Cerebellar nuclear complex (tissue), 1 donor: ENCODE measurements at regions not wholly inside any gene's neighbourhood (a gene's known extent, or its start where the extent isn't known, plus 50 kb on each side); places are given as distances from the start of the nearest gene placed in this dataset.

Experiments
- DNase-seq, 2 experiments: peaks; one replicate each; lab custom pipeline; 2025; lab: John Stamatoyannopoulos, UW

DNA sequence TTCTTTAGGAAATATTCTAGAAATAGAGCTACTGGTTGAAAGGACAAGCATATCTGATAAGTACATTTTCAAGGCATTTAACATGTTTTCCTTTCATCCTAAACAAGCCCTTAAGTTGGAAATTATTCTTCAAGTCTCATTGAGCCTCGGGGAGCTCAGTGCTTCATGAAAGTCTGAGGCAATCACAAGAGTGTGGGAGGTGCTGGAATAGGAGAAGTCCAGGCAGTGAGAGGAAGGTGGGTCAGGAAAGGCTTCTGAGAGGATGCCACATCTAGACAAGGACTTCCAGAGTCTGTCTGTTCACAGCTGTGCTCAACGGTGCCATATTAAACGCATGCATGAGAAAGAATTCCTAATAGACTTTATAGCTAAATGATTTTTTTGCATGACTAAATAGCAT, 69.8 kb downstream of the CD83 start:
- no peak for DNase-seq

DNA sequence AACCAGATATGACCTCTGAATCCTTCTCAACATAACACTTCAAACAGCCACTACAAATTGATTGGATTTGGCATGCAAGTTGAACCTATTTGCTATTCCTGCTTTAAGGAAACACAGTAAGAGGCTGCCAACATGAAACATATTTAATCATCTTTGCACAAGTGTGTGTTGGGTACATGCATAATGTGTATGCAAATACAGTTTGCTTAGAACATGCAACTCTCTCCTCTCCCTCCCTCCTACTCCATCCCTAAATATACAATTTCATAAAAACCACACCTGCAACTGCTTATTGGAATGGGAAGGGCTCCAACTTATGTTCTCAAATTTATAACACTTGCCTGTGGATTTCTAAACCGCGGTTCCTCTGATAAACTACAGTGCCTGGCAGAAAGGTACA, 71.5 kb downstream of the CD83 start:
- DNase-seq: no peak

DNA sequence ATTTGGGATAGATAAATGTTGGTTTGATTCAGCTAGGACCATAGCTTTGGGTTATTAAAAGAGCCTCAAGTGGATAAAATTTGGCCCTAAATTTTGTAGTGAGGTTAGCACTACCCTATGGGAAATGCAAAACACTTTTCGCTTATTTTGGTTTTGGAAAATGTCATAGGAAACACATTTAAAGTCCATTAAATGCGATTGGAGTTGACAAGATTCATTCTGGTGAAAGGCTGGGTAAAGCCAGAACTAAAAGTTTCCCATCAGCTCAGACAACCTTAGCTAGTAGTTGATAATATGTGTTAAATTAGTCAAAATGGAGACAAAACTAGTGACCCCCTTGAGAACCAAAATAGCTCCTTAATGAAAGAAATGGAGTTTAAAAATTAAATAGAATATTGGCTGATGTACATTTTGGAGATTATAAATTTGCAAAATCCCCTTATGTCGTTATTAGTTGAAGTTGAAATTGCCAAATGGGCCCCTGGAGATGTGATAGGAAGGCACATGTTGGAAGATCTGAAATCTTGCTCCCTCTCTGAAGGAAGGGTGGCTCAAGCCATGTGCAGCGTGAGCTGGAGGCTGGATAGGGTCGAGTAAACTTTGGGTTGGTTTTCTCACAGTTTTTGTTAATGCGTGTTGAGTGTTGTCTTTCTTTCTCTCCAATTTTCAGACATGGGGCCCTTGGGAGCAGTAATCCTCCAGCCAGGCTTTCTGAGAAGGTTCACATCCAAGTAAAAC, 72.8 kb downstream of the CD83 start:
- no peak for DNase-seq

DNA sequence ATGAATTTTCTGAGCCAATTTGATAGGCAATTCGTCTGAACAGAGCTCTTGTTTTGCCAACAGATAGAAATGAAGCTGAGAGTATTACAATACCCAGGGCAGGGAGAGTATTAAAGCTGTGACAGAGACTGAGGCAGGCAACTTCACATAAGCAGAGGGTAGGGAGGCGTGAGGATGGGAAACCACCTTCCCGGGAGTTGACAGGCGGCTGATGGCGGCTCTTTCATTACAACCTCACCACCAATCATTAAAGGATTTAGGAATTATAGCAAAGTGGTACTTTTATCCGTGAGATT, 73.3 kb downstream of the CD83 start:
- no peak for DNase-seq

DNA sequence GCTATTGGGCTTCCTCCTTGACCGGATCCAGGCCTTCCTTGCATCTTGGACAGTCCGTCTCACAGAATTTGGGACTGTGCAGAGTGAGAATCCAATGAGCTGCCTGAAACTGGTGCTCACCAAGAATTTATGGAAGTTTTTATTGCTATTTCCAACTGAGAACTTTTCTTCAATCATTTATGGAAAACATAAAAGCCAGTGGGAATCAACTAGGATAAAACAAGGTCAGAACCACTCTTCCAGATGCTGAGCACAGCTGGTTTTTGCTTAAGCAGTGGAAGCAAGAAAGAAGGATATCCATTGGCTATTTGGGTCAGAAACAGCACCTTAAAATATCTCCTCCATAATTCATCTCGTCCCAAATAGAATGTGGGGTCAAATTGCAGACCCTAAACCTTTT, 74.2 kb downstream of the CD83 start:
- DNase-seq: no peak

DNA sequence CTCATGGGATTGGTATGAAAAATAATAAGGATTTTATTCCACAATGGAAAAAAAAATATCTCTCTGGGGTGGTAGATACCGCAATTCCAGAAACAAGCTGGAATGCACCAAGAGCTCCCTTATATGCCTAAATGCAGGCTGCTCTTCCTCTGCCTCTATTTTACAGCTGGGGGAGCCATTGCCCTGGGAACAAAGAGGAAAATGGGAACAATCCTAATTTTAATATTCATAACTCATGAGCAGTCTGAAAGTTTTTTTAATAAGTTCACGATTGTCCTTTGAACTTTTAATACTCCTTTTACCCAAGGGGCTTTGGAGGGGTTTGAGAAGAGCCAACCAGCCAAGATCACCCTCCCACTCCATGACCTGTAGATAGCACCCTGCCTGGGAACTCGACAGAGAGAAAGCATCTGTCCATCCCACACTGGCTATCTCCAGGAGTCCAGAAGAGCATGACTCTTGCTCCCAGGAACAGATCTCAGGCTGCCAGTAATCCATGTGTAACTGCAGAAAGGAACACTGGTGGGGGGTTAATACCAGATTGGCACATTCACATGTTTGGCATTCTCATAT, 74.7 kb downstream of the CD83 start:
- DNase-seq: no peak

DNA sequence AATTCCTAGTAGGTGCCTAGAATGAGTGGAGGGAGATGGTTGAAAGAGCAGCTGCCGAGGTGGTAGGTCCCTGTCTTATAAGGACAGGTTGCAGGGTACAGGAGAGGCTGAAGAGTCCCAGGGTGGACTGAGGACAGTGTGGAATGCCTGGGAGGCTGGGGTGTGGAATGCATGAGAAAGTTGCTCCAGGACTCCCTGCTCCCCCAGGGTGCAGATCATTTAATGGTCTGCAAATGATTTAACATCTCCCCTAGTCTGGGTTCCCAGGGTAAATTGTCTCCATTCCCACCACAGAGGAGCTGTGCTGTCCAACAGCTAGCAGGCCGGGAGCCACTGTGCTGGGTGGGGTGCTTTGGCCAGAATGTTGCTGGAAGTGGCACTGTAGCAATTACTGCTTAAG, 76.0 kb downstream of the CD83 start:
- no peak for DNase-seq

DNA sequence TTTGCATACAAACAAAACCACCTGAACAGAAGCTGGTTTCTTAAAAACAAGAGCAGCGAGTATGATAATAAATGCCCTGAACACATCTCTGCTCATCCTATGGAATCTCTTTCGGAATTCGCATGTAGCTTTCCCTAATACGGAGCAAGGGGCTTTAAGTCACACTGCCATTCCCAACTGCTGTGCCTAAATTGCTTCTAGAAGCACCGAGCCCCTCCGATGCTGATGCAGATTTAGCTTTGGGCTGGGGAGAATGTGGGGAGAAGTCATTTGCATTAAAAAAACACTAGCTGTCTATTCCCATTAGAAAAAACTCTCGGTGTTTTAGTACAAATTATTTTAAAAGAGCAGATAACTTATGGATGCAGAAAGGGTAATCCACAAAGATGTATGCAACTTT, 76.9 kb downstream of the CD83 start:
- DNase-seq: no peak

DNA sequence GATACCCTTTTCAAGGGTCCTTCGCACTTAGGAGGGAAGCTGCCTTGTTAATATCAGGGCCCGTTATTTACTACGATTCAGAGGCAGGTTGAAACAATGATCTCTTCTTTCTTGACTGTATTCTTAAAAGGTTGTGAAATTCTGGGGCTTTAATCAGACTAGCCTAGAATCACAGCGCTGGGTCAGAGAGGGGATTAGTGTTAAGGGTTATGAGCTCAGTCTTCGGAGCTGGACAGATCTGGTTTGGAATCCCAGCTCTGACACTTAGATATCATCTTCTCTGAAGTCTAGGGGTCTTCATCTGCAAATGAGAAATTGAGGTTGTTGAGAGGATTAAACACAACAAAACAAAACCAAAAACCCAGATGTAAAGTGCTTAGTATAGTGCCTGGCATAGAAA, 77.4 kb downstream of the CD83 start:
- no peak for DNase-seq

DNA sequence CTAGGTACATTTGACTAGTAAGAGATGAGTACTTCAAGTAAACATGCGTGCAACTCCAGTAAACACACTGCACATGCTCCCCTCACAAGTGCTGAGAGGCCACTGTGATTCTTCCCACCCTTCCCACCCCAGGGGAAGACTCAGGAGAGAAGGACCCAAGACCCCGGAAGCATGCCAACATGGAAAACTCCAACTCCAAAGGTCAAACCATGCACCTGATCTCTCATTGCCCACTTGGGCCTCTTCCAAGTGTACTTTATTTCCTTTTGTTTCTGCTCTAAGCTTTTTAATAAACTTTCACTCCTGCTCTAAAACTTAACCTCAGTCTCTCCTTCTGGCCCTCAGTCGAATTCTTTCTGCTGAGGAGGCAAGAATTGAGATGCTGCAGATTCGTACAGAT, 78.5 kb downstream of the CD83 start:
- no peak for DNase-seq

DNA sequence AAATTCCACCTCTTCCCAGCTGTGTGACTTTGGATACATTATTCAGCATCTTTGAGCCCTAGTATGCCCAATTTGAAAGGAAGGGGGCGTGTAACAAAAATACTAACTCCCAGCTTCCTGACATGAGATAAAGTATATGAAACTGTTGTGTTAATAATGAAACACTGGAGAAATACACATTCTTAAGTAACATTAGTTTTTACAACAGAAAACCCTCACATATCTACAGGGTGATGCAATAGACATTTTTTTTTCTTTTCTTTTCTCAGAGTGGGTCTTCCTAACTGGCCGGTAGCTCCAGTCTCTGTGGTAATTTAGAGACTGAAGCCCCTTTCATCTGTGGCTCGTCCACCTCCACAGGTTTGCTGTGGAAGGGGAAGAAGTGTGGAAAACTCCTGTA, 79.5 kb downstream of the CD83 start:
- no peak for DNase-seq

DNA sequence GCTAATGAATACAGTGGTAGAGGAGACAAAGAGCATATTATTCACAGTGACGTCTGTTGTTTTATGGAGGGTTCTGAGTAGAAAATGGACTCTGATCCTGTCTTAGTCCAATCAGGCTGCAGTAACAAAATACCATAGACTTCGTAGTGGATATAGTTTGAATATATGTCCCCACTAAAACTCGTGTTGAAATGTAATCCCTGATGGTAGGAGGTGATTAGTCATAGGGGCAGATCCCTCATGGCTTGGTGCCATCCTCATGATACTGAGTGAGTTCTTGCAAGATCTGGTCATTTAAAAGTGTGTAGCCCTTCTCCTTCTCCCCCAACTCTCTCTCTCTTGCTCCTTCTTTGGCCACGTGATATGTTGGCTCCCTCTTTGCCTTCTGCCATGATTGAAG, 82.5 kb downstream of the CD83 start:
- DNase-seq: no peak

DNA sequence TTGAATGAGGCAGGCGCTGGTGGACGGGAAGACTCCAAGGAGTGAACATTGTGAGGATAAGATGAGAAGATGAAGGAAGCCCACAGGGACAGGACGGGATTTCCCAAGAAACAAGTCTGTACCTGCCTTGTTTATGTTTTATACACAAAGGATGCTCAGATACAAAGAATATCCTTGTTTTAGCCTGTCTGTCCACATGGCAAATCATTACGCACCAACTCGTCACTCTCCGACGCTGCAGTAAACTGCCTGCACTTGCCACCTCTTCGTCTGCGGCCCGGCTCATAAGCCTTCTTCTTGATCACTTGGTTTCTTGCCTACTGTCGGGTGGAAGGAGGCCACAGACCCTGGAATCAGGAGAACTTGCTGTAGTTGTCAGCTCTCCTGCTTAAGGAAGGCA, 85.4 kb downstream of the CD83 start:
- DNase-seq: no peak

DNA sequence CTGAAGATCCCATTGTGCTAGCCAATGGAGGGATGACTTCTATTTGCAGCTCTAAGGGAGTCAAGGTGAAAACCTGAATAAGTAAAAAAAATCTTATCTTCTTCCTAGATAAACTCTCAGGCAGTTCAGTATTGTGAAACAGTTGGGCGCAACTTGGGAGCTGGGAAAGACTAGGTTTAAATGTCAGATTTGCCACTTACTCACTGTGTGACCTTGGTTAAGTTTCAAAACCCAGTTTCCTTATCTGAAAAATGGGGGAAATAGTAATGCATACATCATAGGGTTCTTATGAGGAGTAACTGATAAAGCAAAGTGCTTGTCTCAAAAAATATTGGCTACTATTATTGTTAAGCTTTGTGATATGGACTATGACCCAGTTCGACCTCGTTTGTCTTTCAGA, 88.8 kb downstream of the CD83 start:
- DNase-seq: no peak

DNA sequence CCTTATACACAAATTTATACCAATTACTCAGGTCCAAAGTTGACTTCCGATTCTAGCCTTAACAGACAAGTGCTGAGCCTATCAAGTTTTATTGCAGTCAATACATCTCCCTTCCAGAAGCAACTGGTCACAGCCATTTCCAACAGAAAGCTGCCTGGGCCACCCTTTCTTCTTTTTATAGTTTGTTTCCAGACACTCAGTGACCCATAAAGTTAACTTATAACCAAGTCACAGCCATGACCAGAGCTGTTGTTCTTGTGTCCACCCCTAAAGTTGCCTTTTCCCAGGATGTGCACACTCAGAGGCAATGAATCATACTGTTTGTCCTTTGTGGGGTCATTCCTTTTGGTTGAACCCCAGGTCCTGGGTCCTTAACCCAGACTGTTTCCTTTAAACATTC, 89.9 kb downstream of the CD83 start:
- no peak for DNase-seq

DNA sequence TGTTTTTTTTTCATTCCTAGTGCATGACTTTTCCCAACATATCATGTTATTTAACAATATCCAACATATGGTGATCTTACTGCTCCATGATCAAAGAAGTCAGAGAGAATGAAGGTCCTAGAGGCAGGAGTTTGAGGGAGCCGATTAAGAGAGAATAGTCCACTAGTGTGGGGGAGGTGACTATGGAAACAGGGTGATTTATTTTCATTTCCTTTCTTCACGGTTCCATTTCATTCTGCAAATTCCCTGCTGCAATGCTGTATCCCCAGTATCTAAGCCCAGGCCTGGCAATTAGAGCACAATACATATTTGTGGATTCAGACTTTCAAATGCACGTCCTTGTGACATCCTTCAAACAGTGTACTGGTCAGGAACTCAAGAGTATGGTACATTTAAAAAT, 91.4 kb downstream of the CD83 start:
- DNase-seq: no peak

DNA sequence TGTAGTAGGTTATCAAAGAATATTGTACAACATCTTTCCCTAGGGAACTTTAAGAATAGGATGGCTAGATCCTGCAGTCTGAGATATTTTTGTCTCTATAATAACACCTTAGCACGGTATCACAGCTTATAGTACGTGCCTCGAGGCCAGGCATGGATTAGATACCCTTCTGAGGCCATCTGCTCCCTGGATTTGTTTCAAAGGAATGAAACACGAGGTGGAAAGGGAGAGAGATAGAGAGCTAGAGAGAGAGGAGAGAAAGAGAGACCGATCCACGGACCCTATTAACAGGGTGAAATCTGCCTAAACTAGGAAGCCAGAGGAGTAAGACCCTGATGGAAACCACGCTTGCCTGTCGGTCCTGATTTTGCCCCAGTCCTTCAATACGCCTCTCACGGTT, 92.5 kb downstream of the CD83 start:
- DNase-seq: peak in 1 of 2 experiments; percentile 51

DNA sequence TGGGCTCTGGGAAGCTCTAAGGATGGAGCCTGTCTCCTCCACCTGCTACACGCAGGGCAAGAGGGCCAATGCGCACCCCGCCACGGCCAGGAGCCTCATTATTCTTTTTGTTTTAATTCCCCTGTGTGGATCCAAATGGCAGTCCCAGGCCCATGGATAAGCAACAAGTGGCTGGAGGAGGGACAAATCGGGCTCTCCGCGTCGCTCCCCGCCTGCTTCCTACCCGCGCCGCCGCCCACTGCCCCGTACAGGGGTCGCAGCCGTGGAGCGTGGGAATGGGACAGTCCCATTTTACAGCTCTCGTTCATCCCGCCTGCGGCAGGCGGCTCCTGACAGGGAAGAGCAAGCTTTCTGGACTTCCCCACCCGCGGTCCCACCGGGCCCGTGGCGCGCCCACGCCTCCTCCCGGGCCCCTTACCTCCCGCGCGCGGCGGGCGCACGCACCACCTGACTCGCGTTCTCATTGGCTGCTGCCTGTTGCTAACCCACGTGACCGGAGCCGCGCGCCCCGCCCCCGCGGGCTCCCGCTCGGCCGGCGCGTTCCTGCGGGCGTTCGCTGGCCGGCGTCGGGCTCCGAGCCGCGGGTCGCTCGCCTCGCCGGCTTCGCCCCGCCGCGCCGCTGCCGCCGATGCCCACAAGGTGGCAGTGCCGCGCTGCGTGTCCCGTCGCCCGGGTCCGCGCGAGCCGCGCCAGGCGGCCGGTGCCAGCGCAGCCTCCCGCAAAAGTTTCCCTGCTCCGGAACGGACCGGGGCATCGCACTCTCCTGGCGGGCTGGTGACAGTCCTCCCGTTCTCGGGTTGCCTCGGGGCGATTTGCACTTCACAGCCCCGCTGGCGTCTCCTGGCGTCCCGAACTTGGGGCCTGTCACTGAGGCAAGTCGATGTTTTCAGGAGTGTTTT, 93.3 kb downstream of the CD83 start:
- DNase-seq: peak; percentile 7 to 67

DNA sequence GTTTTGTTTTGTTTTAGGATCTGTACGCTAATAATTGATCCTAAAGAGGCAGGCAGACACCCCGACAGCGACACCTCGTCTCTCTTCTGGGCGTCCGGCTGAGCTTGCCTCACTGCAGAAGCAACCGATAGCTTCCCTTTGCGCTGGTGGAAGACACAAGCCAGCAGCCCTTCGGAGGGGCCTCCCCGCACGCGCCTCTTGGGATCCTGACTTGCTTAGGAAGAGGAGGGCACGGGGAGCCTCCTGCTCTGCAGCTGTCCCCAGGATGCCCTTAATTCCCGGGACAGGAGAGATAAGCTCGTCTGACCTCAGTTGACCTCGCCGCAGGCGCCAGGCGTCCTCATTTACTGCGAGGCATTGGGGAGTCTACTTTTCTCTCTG, 94.0 kb downstream of the CD83 start:
- DNase-seq: no peak

DNA sequence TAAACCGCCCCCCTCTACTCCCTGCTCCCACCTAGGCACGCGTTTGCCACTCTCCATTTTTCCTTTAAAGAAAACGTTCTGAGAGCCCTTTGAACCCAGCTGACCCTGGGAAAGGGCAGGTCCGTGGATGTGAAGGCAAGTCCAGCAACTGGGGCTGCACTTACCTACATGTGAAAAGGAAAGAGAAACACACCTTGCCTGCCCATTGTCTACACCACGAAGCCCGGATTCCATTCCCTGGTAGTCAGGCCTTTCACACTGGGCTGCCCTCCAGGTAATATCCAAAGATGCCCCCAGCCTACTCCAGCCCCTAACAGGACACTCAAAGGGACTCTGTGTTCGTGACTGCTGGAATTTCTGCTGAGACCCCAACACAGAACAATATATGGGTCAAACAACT, 94.4 kb downstream of the CD83 start:
- no peak for DNase-seq

DNA sequence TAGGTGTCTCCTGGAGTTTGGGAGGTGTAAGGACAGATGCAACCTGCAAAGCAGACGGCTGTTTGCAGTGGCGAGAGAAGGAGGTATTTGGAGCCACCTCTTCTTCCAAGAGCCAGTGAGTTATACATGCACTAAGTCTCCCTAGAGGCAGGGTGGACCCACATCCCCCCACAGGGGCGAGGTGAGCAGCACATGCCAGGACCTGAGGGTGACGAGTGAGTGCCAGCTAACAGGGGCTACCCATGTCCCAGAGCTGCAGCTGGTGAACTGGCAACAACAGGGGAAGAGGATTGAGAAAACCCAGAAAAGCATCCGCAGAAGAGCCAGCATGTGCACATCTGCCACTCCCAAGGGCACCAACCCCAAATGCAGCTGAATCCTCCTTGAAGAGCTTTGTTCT, 95.1 kb downstream of the CD83 start:
- no peak for DNase-seq

DNA sequence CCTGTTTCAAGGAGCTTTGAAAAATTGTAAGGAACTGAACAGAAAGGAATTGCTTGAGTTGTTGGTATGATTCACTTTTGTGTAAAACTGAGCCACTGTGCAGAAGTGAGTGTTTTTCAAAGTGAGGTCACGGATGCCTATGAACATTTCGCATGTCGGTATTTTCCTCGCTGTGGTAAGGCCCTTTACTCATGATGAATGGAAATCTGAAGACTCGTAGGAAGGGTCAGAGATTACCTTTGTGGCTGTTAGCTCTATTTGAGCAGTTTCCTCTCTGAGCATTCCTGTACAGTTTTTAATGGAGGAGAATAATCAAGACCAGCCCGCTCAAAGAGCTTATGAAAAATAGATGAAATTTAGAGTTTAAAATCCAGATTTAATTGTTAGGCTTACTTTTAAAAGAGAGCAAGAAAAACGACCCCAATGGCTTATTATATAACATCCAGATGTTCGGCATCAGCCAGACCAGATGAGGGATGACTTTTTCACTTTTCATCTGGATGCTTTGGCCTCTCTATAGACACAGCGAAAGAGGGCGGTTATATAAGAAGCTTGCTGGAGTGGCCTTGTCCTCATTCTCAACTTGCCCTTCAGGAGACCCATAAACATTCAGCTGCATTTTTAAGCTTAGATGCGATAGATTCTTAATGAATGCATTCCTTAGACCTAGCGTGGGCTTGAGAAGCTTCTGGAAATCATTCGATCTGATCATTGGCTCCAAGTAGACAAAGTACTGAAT, 99.5 kb downstream of the CD83 start:
- DNase-seq: no peak
